Spinal cord (tissue), 9 donors: ENCODE measurements at regions not wholly inside any gene's neighbourhood (a gene's known extent, or its start where the extent isn't known, plus 50 kb on each side); places are given as distances from the start of the nearest gene placed in this dataset.

Experiments
- DNase-seq, 6 donors: peaks; one replicate each; pipeline versions ENCODE4 v3.0.0 to v3.0.0-alpha.2; 2013 to 2015; ENCODE audit warnings: low spot score in 6 of 6, low read depth in 4 of 6
- H3K27ac ChIP-seq: one replicate; pipeline ENCODE4 v1.5.1; 2013; ENCODE audit warnings: low read depth, low read length, control low read depth
- H3K27me3 ChIP-seq: one replicate; pipeline ENCODE4 v1.6.1; 2013; ENCODE audit warnings: low read length; ENCODE audit not compliant: control insufficient read depth, insufficient read depth
- H3K36me3 ChIP-seq: one replicate; pipeline ENCODE4 v1.6.1; 2013; ENCODE audit warnings: low read length; ENCODE audit not compliant: control insufficient read depth, insufficient read depth
- H3K4me1 ChIP-seq: one replicate; pipeline ENCODE4 v1.6.1; 2013; ENCODE audit warnings: low read length; ENCODE audit not compliant: control insufficient read depth, insufficient read depth
- H3K4me3 ChIP-seq: one replicate; pipeline ENCODE4 v1.5.1; 2013; ENCODE audit warnings: low read depth, low read length, control low read depth
- H3K9me3 ChIP-seq: one replicate; pipeline ENCODE4 v1.6.1; 2013; ENCODE audit warnings: low read length; ENCODE audit not compliant: control insufficient read depth, insufficient read depth
- WGBS: methylation state at CpG from one replicate; pipeline ENCODE4 v1.1.5; 2013; ENCODE audit warnings: missing lambda C conversion rate; ENCODE audit not compliant: insufficient coverage; 5-methylcytosine and 5-hydroxymethylcytosine counted together
- donor health status: healthy.

GRCh38 chr9:134557331-134557730, 84.3 kb upstream of the COL5A1 start:
- H3K9me3 ChIP-seq = no peaks in the 10 kb centered on the region
- H3K27ac ChIP-seq = no peak overlapping the region
- peaks cover 26% of the 10 kb centered on the region for H3K4me1 ChIP-seq
- no peaks in the 10 kb centered on the region for H3K27me3 ChIP-seq
- WGBS = 80% methylated on average over 10 of the region's 18 CpGs
- no peak for DNase-seq
- H3K36me3 ChIP-seq = no peaks in the 10 kb centered on the region
- no peak overlapping the region for H3K4me3 ChIP-seq

DNA sequence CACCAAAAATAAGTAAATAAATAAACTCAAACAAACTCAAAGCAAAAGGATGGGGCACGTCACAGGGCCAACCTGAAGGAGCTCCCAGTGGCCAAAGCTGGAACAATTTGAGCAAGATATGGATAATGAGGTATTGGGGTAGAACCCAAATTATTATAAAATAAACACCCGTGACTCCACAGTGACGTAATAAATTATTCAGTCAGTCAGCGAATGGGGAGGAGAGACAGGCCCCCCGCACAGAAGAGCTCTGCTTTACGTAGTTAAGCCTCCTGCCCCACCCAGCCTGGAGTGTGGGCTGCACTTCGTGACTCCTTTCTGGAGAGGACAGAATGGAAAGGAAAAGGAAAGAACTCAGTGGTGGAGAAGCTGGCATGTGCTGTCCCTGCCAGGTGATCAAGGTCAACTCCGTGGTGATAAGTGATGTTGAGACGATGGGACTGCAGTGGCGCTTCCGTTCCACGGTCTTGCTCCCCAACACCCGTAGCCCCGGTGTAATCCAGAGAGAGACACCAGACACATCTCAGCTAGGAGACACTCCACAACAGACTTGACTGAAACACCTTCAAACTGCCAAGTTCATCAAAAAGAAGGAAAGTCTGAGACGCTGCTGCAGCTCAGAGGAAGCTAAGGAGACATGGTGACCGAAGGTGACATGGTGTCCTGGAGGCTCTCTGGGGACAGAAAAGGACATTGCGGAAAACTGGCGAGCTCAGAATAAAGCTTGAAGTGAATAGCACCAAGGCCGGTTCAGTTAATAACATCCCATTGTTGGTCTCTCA, 83.3 kb upstream of the COL5A1 start:
- no peak for DNase-seq

DNA sequence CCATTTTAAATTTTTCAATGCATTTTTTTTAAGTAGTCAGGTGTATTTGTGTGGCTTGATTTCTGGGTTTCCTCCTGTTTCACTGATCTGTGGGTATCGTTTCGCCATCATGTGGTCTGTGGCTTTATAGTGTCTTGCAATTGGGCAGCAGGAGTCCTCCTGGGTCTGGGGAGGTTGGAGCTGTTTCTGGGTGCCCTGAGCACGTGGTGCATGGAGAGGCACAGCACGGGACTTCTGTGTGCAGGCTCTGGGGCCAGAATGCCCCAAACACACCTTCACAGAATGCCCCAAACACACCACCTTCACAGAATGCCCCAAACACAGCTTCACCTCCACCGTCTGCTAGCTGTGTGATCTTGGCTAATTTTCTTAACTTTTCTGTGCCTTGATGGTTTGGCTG, 82.6 kb upstream of the COL5A1 start:
- Histone ChIP-seq H3K4me3 (no peak overlapping the region), H3K27ac (no peak overlapping the region), H3K36me3 (no peaks in the 10 kb centered on the region), H3K27me3 (no peaks in the 10 kb centered on the region), H3K4me1 (peaks cover 16% of the 10 kb centered on the region), H3K9me3 (no peaks in the 10 kb centered on the region)
- DNase-seq = no peak
- WGBS = 92% methylated on average over 2 of the region's 5 CpGs

More for the DNA sequence above, 83.3 kb upstream of the COL5A1 start:
- no peaks in the 10 kb centered on the region for H3K36me3 ChIP-seq
- WGBS = 86% methylated on average over 13 of the region's 19 CpGs
- H3K4me1 ChIP-seq = peaks cover 20% of the 10 kb centered on the region
- H3K4me3 ChIP-seq = no peak overlapping the region
- H3K9me3 ChIP-seq = no peaks in the 10 kb centered on the region
- H3K27ac ChIP-seq = no peak overlapping the region
- no peaks in the 10 kb centered on the region for H3K27me3 ChIP-seq

DNA sequence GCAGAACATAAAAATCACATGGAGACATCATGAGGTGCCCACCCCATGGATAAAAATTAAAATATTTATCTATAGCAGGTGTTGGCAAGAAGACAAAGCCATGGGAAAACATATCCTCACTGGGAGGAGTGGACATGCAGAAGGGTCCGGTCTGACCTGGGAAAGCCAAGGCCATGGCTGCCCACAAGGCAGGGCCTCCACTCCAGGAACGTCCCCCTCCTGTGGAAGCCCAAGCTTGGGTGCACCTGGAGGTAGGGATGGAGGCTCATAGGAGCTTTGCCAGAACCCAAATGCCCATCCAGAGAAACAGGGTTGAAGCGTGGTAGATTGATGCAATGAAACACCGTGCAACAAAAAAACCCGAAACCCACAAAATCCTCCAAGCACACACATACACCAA, 81.4 kb upstream of the COL5A1 start:
- H3K36me3 ChIP-seq = no peaks in the 10 kb centered on the region
- DNase-seq = no peak
- H3K27me3 ChIP-seq = no peaks in the 10 kb centered on the region
- no peaks in the 10 kb centered on the region for H3K9me3 ChIP-seq
- H3K4me1 ChIP-seq = peaks cover 4% of the 10 kb centered on the region
- 91% methylated on average over 1 of the region's 5 CpGs for WGBS
- no peak overlapping the region for H3K4me3 ChIP-seq
- no peak overlapping the region for H3K27ac ChIP-seq

- no peaks in the 10 kb centered on the region for H3K9me3 ChIP-seq
- WGBS = 100% methylated on average over 1 of the region's 10 CpGs
- no peak overlapping the region for H3K27ac ChIP-seq
- no peak for DNase-seq
- H3K27me3 ChIP-seq = no peaks in the 10 kb centered on the region
- H3K4me3 ChIP-seq = no peak overlapping the region
- no peaks in the 10 kb centered on the region for H3K36me3 ChIP-seq
- H3K4me1 ChIP-seq = peaks cover 4% of the 10 kb centered on the region
Observed at GRCh38 chr9:134560654-134561053, 80.9 kb upstream of the COL5A1 start.

- no peak overlapping the region for H3K4me3 ChIP-seq
- 92% methylated on average over 9 of the region's 12 CpGs for WGBS
- H3K4me1 ChIP-seq = no peaks in the 10 kb centered on the region
- no peak overlapping the region for H3K27ac ChIP-seq
- peaks cover 2% of the 10 kb centered on the region for H3K9me3 ChIP-seq
- H3K27me3 ChIP-seq = no peaks in the 10 kb centered on the region
- no peak for DNase-seq
- H3K36me3 ChIP-seq = no peaks in the 10 kb centered on the region
Observed at GRCh38 chr9:134561427-134562145, 80.0 kb upstream of the COL5A1 start.

DNA sequence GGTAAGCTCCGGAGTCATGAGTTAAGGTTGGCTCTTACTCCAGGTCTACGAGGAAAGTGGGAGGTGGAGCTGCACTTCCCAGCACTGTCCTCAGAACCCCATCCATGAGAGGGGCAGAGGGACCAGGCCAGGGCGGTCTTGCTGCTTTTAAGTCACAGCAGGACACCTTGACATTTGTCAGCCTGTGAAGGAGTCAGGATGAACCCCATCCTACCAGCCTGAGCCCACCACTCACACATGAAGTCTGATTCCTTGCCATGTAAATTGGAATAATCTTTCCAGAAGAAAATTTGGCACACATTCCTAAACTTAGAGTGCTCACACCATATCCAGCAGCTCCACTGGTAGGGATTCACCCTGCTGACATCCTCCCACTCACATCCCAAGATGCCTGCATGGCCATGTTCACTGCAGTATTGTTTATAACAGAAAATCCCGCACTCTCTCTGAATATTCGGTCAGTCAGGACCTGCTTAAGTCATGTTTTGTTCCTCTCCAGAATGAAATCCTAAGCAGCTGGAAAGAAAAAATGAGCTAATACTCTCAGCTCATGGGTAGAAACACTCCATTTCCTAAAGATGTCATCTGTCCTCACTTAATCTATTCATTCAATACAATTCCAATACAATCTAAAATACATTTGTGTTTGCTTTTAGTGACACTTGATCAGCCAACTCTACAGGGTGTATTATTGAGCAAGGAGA, 79.3 kb upstream of the COL5A1 start:
- no peak overlapping the region for H3K4me3 ChIP-seq
- DNase-seq = no peak
- no peak overlapping the region for H3K27ac ChIP-seq
- H3K27me3 ChIP-seq = no peaks in the 10 kb centered on the region
- WGBS = 89% methylated on average over 5 of the region's 5 CpGs
- peaks cover 2% of the 10 kb centered on the region for H3K9me3 ChIP-seq
- no peaks in the 10 kb centered on the region for H3K36me3 ChIP-seq
- H3K4me1 ChIP-seq = no peaks in the 10 kb centered on the region

GRCh38 chr9:134563397-134563796, 78.2 kb upstream of the COL5A1 start:
- Histone ChIP-seq H3K36me3 (no peaks in the 10 kb centered on the region), H3K27ac (no peak overlapping the region), H3K9me3 (peaks cover 2% of the 10 kb centered on the region), H3K4me1 (no peaks in the 10 kb centered on the region), H3K27me3 (no peaks in the 10 kb centered on the region), H3K4me3 (no peak overlapping the region)
- DNase-seq = no peak
- WGBS = 80% methylated on average over 1 of the region's 4 CpGs

- no peaks in the 10 kb centered on the region for H3K4me1 ChIP-seq
- peaks cover 2% of the 10 kb centered on the region for H3K9me3 ChIP-seq
- H3K36me3 ChIP-seq = no peaks in the 10 kb centered on the region
- no peak for DNase-seq
- H3K27ac ChIP-seq = no peak overlapping the region
- no peaks in the 10 kb centered on the region for H3K27me3 ChIP-seq
- 89% methylated on average over 14 of the region's 16 CpGs for WGBS
- no peak overlapping the region for H3K4me3 ChIP-seq
Observed at GRCh38 chr9:134564431-134565170, 77.0 kb upstream of the COL5A1 start.
